ENCODE measurements at regions not wholly inside any gene's neighbourhood (a gene's known extent, or its start where the extent isn't known, plus 50 kb on each side); places are given as distances from the start of the nearest gene placed in this dataset.
"Not testable (repeated sequence)": the region's sequence is repeated elsewhere in the genome, so short reads cannot be mapped to it uniquely, and the experiment has no call there.

GRCh38 chr22:27588915-27589314, 212.6 kb downstream of the MN1 start:
- DNase-seq = no peak

DNA sequence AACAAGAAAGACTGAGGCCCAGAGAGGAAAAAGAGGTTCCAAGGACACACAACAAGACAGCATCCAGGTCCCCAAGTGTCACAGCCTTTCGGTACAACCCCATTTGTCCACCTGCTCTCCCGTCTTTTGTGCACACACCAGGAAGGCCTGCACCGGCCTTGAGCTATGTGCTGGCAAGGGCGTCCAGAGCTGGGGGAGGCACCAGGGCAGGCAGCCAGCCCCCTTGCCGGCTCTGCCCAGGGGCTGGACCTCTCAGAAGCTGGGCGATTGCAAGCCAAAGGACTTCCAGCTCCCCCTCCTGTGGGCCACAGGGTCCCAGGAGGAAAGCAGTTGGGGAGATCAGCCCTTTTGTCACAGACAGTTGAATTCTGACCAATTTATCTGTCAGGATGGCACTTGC, 210.5 kb downstream of the MN1 start:
- DNase-seq = no peak

DNA sequence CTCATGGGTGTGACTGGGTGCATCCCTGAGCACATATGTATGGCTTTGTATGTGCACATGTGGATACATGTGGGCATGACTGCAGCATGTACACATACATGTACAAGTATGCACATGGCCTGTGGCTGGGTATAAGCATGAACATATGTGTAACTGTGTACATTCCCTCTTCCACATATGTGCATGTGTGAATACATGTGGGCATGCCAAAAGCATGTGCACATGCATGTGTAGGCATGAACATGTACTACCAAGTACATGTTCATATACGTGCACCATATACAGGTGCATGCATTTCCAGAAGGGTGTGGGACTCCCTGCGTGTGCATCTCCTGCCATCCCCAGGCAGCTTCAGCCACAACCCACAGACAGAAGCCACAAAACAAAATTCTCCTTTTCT, 208.2 kb downstream of the MN1 start:
- DNase-seq = no peak

GRCh38 chr22:27594020-27594419, 207.5 kb downstream of the MN1 start:
- DNase-seq = no peak

DNA sequence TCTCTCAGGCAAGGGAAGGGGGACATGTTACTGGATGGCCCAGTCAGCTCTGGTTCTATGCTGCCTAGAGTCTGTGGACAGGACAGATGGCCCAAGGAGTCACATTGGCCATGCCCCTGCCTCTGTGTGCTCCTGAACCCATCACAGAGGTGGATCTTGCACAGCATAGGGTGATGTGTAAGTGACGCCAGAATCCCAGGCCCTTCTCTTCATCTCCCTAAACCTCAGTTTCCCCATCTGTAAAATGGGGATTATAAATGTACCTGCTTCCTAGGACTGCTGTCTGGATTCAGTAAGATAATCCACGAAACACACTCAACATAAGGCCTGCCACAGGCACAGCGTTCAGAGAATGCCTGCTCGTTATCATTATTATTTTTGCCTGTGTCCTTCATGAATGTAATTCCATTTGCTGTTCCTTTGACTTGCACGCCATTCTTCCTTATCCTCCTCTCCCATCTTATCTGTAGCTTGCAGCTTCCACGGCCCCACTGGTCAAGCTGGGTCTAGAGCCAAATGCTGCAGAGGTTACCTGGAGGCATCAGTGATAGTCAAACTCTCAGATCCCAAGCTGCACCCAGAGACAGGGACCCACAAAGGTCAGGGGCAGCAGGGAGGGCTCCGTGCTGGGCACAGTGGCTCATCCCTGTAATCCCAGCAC, 207.0 kb downstream of the MN1 start:
- DNase-seq = no peak

DNA sequence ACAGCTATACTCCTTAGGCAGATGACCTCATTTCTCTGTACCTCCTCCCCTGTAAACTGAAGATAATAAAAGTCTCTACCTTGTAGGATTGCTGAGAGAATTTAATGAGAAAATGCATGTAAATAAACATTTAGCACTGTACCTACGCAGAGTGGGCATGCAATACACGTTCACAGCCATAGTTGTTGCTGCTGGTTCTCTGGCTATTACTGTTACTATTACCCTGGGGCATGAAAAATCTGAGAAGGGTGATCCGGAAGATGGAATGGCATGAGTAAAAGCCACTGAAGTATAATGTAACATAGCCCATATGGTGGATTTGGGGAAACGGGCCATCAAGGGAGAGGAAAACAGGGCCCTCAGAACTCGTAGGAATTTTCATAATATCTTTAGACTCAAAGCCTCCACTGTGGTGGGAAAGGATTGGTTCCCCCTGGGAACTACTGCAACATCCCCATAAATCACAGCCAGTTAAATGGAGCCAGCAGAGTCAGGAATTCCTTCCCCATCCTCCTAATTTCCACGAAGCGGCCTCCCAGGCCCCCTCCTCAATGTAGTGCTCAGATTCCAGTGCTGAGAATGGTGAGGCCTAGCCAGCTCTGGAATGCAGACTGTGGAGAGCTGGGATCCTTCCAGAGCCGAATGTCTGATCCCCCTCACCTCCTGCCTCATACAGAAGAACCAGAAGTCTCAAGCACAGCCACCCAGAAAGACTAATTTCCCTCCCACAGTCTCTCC, 205.3 kb downstream of the MN1 start:
- no peak for DNase-seq

DNA sequence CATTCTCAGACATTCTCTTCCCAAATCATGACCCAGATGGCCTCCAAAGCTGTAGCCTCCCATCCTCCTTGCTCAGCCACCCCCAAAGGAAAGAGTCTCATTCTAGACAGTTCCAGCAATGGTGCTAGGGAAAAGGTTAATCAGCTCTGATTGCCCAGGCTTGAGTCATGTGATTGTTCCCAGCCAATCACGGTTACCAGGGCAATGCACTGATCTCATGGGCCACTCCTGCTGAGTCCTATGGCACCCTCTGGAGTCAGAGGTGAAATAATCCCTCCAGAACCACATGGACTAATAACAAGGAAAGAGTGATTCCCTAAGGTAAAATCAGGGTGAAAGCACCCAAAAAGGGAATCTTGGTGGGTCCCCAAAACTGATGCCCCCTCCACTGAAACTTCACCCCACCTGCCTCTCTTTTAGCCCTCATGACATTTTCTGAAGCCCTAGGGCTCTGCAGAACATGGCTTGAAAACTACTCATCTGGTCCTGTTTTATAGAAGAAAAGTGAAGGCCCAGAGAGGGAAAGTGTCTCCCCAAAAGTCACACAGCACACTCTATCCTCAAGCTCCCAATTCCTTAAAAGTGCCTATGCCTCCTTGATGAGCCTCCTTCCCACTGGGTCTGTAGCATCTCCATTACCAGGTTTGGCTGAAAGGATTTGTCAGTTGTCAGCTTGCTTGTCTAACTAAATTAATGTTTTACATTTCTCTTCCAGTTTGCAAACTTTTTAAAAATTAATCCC, 203.7 kb downstream of the MN1 start:
- no peak for DNase-seq

DNA sequence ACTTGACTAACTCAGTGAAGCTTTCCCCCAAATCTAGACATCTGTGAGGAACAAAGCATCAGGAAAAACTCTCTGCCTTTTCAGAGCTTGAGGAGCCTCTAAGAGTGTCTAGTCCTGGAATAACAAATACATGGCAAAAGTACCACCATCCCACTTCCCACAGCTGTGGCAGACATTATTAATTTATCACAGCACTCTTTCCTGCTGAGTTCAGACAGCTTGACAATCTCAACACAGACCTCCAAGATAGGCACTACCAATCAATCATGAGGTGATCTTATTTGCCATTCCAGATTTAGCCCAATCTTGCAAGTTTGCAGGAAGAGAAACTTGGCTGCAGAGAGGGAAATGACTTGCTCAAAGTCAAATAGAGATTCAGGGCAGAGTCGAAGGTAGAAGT, 202.8 kb downstream of the MN1 start:
- no peak for DNase-seq

DNA sequence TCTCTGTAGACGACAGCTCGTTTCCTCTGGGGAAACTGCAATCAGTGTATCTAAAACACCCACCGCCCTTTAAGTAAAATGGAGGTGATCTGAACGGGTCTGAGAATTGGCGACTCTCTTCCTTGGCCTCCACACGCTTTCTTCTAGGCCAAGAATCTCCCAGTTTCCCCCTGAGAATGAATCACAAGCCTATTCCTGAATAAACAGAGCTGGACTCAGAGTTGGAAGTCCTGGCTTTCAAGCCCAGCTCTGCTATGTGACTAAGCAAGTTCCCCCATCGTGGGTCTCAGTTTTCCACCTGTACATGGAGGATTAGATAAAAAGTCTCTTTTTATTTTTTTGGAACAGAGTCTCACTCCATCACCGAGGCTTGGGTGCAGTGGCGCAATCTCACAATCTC, 200.4 kb downstream of the MN1 start:
- DNase-seq = no peak

GRCh38 chr22:27602390-27602789, 199.2 kb downstream of the MN1 start:
- DNase-seq = no peak

DNA sequence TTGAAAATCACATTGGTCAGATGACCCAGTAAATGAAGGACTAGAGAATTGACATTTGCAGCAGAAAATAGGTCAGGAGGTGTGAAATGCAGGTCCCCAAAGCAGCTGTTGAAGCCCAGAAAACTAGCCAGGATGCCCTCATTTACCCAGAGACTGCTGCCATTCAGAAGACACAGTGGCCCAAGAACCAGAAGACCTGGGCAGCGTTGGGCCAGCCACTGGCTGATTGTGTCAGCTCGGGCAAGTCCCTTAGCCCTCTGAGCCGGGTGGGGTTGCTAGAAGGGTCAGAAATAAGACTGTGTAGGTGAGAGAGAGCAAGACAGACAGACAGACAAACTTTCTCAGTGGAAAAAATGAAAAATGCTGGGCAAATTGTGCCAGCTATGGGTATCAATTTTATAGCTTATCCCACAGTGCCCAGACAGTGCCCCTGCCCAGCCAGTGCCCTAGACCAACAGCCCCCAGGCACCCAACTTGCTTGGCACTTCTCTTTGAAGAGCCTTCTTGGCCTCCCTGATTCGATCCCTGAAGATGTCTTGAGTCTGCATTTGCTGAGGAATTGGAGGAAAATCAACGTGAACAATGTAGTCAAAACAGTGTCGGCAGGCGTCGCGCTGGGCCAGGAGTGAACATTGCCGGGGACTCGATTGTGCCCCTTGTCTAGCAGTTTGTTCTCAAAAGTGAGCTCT, 198.3 kb downstream of the MN1 start:
- no peak for DNase-seq

GRCh38 chr22:27603800-27604144, 197.8 kb downstream of the MN1 start:
- no peak for DNase-seq

GRCh38 chr22:27605390-27605789, 196.2 kb downstream of the MN1 start:
- no peak for DNase-seq

- DNase-seq = not testable (repeated sequence)
Observed at GRCh38 chr22:27607750-27608149, 193.8 kb downstream of the MN1 start.

DNA sequence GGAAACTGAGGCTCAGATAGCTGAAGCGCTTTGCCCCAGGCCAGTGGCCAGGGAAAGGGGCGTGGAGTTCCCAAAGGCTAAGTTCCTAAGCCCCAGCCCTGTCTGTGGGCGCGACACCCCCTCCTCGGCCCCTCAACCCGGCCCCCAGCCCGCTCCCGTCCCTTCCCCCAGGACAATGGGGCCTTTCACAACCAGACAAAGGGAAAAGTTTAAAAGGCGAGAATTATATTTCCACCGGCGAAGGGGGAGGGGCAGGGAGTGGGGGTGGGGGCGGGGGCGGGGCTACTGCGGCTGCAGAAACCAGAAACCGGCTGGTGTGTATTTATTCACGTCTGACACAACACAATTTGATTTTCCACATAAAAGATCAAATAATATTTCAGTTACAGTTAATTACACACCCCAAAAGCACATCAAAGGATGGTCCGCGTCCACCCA, 192.1 kb downstream of the MN1 start:
- DNase-seq = no peak

- DNase-seq = not testable (repeated sequence)
Observed at GRCh38 chr22:27610164-27610563, 191.4 kb downstream of the MN1 start.

GRCh38 chr22:27610863-27611786, 190.4 kb downstream of the MN1 start:
- no peak for DNase-seq

DNA sequence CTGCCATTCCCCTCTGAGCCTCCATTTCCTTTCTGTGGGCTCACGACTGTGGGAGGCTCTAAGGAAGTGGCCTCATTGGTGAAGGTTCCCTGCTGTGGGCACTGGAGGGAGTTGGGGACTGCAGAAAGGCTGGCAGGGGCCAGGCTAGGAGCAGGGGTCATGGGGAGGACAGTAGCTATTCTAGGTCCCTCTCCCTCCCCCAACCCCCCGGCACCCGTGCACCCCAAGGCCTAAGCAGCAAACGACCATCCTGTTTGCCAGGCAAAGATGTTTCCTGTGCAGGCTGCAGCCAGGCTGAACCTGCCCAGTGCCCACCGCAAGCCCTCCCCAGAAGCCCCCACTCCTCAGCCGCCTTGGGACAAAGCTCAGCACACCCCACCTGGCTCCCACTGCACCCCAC, 189.4 kb downstream of the MN1 start:
- no peak for DNase-seq

GRCh38 chr22:27613099-27614005, 188.2 kb downstream of the MN1 start:
- no peak for DNase-seq

- DNase-seq = no peak
Observed at GRCh38 chr22:27614006-27614649, 187.4 kb downstream of the MN1 start.

- no peak for DNase-seq
Observed at GRCh38 chr22:27614650-27615007, 186.9 kb downstream of the MN1 start.

Data from kidney glomerular epithelial cell (primary cell).